ENCODE measurements at regions not wholly inside any gene's neighbourhood (a gene's known extent, or its start where the extent isn't known, plus 50 kb on each side); places are given as distances from the start of the nearest gene placed in this dataset.
"Not testable (repeated sequence)": the region's sequence is repeated elsewhere in the genome, so short reads cannot be mapped to it uniquely, and the experiment has no call there.

DNA sequence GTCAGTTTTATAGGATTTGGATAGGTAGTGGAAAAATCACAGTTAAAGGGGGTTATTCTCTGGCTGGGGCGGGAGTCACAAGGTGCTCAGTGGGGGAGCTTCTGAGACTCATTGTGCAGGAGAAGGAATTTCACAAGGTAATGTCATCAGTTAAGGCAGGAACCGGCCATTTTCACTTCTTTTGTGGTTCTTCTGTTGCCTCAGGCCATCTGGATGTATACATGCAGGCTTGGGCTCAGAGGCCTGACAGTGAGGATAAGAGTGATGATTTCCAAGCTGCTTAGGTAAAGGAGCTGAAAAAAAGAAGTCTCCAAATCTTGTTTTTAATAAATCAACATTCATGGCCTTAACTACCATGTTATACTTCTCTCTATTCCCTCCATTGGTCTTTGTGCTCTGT, 622.9 kb upstream of the ID4 start:
- H3K27ac ChIP-seq (ENCODE audit: low read depth in 1 of 3, low read length in 2 of 3): no peak overlapping the region
- no peaks in the 10 kb centered on the region for H3K36me3 ChIP-seq (ENCODE audit: control insufficient read depth in 3 of 3, insufficient read depth in 2 of 3, low read depth in 1 of 3, low read length in 3 of 3)
- DNase-seq: no peak
- WGBS, 3 donors: 72 to 83% (median 74%) methylated on average over 2 of the region's 2 CpGs
- H3K4me1 ChIP-seq (ENCODE audit: control insufficient read depth in 3 of 3, insufficient read depth in 2 of 3, low read depth in 1 of 3, low read length in 2 of 3): no peaks in the 10 kb centered on the region
- no peaks in the 10 kb centered on the region for H3K9me3 ChIP-seq (ENCODE audit: control insufficient read depth in 2 of 2, insufficient read depth in 1 of 2, low read depth in 1 of 2, low read length in 1 of 2)
- no peak overlapping the region for H3K4me3 ChIP-seq (ENCODE audit: low read depth in 1 of 3, low read length in 3 of 3)
- FAIRE-seq: no peak
- H3K27me3 ChIP-seq (ENCODE audit: control insufficient read depth in 3 of 3, insufficient read depth in 3 of 3, low read length in 3 of 3): no peaks in the 10 kb centered on the region

- no peaks in the 10 kb centered on the region for H3K27me3 ChIP-seq (ENCODE audit: control insufficient read depth in 3 of 3, insufficient read depth in 3 of 3, low read length in 3 of 3)
- no peaks in the 10 kb centered on the region for H3K4me1 ChIP-seq (ENCODE audit: control insufficient read depth in 3 of 3, insufficient read depth in 2 of 3, low read depth in 1 of 3, low read length in 2 of 3)
- no peak overlapping the region for H3K27ac ChIP-seq (ENCODE audit: low read depth in 1 of 3, low read length in 2 of 3)
- H3K36me3 ChIP-seq (ENCODE audit: control insufficient read depth in 3 of 3, insufficient read depth in 2 of 3, low read depth in 1 of 3, low read length in 3 of 3): no peaks in the 10 kb centered on the region
- no peaks in the 10 kb centered on the region for H3K9me3 ChIP-seq (ENCODE audit: control insufficient read depth in 2 of 2, insufficient read depth in 1 of 2, low read depth in 1 of 2, low read length in 1 of 2)
- no peak for DNase-seq
- 48 to 71% (median 50%) methylated on average over 1 of the region's 1 CpG for WGBS, 3 donors
- H3K4me3 ChIP-seq (ENCODE audit: low read depth in 1 of 3, low read length in 3 of 3): no peak overlapping the region
- FAIRE-seq: no peak
Observed at GRCh38 chr6:19219931-19220330, 617.2 kb upstream of the ID4 start.

DNA sequence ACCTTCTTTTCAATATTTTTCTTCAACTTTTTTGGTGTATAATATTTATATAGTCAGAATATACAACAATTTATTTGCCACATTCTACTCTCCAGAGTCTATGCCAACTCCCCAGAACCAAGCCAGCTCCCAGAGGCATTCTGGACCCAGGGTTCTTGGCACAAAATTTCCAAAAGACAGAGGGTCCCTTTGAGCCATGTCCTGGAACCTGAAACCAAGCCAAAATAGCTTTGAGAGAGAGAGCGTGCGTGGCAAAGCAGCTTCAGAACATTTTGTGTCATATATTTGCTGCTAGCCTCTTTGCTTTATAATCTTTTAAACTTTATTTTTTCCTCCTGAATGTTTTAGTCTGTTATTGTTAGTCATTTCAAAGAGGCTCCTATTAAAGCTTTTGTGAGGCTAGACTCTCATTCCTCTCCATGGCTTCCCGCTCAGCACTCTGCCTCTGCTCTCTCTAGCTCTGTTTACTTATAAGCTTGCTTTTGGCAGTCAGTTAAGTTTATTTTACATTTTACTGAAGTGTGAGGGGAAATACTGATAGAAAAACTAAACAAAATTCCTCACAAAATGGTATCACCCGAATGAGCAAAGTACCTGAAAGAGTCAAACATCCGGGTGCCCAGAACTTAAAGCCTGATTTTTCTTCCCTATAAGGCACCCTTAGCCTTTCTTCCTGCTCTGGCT, 605.1 kb upstream of the ID4 start:
- FAIRE-seq (no peak), DNase-seq (no peak)
- no peaks in the 10 kb centered on the region for H3K9me3 ChIP-seq (ENCODE audit: control insufficient read depth in 2 of 2, insufficient read depth in 1 of 2, low read depth in 1 of 2, low read length in 1 of 2)
- H3K4me1 ChIP-seq (ENCODE audit: control insufficient read depth in 3 of 3, insufficient read depth in 2 of 3, low read depth in 1 of 3, low read length in 2 of 3): no peaks in the 10 kb centered on the region
- no peak overlapping the region for H3K4me3 ChIP-seq (ENCODE audit: low read depth in 1 of 3, low read length in 3 of 3)
- H3K36me3 ChIP-seq (ENCODE audit: control insufficient read depth in 3 of 3, insufficient read depth in 2 of 3, low read depth in 1 of 3, low read length in 3 of 3): no peaks in the 10 kb centered on the region
- no peaks in the 10 kb centered on the region for H3K27me3 ChIP-seq (ENCODE audit: control insufficient read depth in 3 of 3, insufficient read depth in 3 of 3, low read length in 3 of 3)
- 49 to 72% (median 62%) methylated on average over 5 of the region's 5 CpGs for WGBS, 3 donors
- H3K27ac ChIP-seq (ENCODE audit: low read depth in 1 of 3, low read length in 2 of 3): no peak overlapping the region

DNA sequence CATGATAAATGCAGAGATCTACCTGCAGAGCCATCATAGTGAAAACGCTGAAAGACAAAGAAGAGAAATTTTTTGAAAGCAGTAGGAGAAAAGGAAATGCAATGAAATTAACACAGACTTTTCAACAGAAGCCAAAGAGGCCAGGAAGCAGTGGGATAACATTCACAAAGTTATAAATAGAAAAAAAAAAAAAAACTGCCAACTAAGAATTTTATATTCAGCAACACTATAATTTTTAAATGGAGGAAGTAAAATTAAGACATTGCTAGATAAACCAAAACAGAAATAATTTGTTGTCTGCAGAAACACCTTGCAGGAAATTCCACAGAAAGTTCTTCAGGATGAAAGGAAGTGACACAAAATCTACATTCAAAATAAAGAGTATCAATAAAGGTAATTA, 591.5 kb upstream of the ID4 start:
- Histone ChIP-seq H3K4me3 (ENCODE audit: low read depth in 1 of 3, low read length in 3 of 3) (no peak overlapping the region), H3K27me3 (ENCODE audit: control insufficient read depth in 3 of 3, insufficient read depth in 3 of 3, low read length in 3 of 3) (no peaks in the 10 kb centered on the region), H3K27ac (ENCODE audit: low read depth in 1 of 3, low read length in 2 of 3) (no peak overlapping the region), H3K4me1 (ENCODE audit: control insufficient read depth in 3 of 3, insufficient read depth in 2 of 3, low read depth in 1 of 3, low read length in 2 of 3) (no peaks in the 10 kb centered on the region), H3K9me3 (ENCODE audit: control insufficient read depth in 2 of 2, insufficient read depth in 1 of 2, low read depth in 1 of 2, low read length in 1 of 2) (peaks cover 0 to 3% of the 10 kb centered on the region in 2 donors), H3K36me3 (ENCODE audit: control insufficient read depth in 3 of 3, insufficient read depth in 2 of 3, low read depth in 1 of 3, low read length in 3 of 3) (no peaks in the 10 kb centered on the region)
- DNase-seq (no peak), FAIRE-seq (no peak)
- WGBS, 3 donors: 77 to 79% (median 79%) methylated on average over 1 of the region's 1 CpG

GRCh38 chr6:19247181-19247580, 590.0 kb upstream of the ID4 start:
- H3K4me1 ChIP-seq (ENCODE audit: control insufficient read depth in 3 of 3, insufficient read depth in 2 of 3, low read depth in 1 of 3, low read length in 2 of 3); H3K27me3 ChIP-seq (ENCODE audit: control insufficient read depth in 3 of 3, insufficient read depth in 3 of 3, low read length in 3 of 3); H3K27ac ChIP-seq (ENCODE audit: low read depth in 1 of 3, low read length in 2 of 3); FAIRE-seq; DNase-seq; H3K4me3 ChIP-seq (ENCODE audit: low read depth in 1 of 3, low read length in 3 of 3); H3K36me3 ChIP-seq (ENCODE audit: control insufficient read depth in 3 of 3, insufficient read depth in 2 of 3, low read depth in 1 of 3, low read length in 3 of 3); H3K9me3 ChIP-seq (ENCODE audit: control insufficient read depth in 2 of 2, insufficient read depth in 1 of 2, low read depth in 1 of 2, low read length in 1 of 2): not testable (repeated sequence)
- WGBS, 3 donors: 70 to 80% (median 76%) methylated on average over 8 of the region's 8 CpGs

GRCh38 chr6:19256123-19256522, 581.0 kb upstream of the ID4 start:
- H3K27me3 ChIP-seq (ENCODE audit: control insufficient read depth in 3 of 3, insufficient read depth in 3 of 3, low read length in 3 of 3); DNase-seq; H3K4me1 ChIP-seq (ENCODE audit: control insufficient read depth in 3 of 3, insufficient read depth in 2 of 3, low read depth in 1 of 3, low read length in 2 of 3); FAIRE-seq; H3K4me3 ChIP-seq (ENCODE audit: low read depth in 1 of 3, low read length in 3 of 3); H3K27ac ChIP-seq (ENCODE audit: low read depth in 1 of 3, low read length in 2 of 3); H3K9me3 ChIP-seq (ENCODE audit: control insufficient read depth in 2 of 2, insufficient read depth in 1 of 2, low read depth in 1 of 2, low read length in 1 of 2); H3K36me3 ChIP-seq (ENCODE audit: control insufficient read depth in 3 of 3, insufficient read depth in 2 of 3, low read depth in 1 of 3, low read length in 3 of 3): not testable (repeated sequence)
- 46 to 82% (median 74%) methylated on average over 2 of the region's 2 CpGs for WGBS, 3 donors

DNA sequence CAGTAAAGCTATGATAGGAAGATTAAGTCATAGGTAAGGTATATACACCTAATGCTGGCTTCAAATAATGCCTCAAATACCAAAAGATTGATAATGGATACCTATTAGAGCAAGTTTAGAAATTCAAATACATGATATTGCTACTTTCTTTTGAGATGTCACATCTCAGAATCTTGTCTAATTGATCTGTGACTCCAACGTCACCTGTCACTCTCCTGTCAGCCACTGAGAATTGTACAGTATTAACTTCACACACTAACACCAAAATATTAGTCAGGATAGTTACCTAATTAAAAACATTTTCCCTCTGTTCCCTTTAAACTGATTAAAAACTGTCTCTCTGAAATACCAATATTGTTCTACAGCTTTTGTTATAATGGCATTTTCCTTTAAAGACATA, 575.5 kb upstream of the ID4 start:
- Histone ChIP-seq H3K27me3 (ENCODE audit: control insufficient read depth in 3 of 3, insufficient read depth in 3 of 3, low read length in 3 of 3) (no peaks in the 10 kb centered on the region), H3K4me3 (ENCODE audit: low read depth in 1 of 3, low read length in 3 of 3) (no peak overlapping the region), H3K9me3 (ENCODE audit: control insufficient read depth in 2 of 2, insufficient read depth in 1 of 2, low read depth in 1 of 2, low read length in 1 of 2) (no peaks in the 10 kb centered on the region), H3K4me1 (ENCODE audit: control insufficient read depth in 3 of 3, insufficient read depth in 2 of 3, low read depth in 1 of 3, low read length in 2 of 3) (no peaks in the 10 kb centered on the region), H3K36me3 (ENCODE audit: control insufficient read depth in 3 of 3, insufficient read depth in 2 of 3, low read depth in 1 of 3, low read length in 3 of 3) (no peaks in the 10 kb centered on the region), H3K27ac (ENCODE audit: low read depth in 1 of 3, low read length in 2 of 3) (no peak overlapping the region)
- 87 to 94% (median 92%) methylated on average over 1 of the region's 1 CpG for WGBS, 3 donors
- DNase-seq (no peak), FAIRE-seq (no peak)

GRCh38 chr6:19268117-19268516, 569.1 kb upstream of the ID4 start:
- H3K4me1 ChIP-seq (ENCODE audit: control insufficient read depth in 3 of 3, insufficient read depth in 2 of 3, low read depth in 1 of 3, low read length in 2 of 3): no peaks in the 10 kb centered on the region
- DNase-seq (no peak), FAIRE-seq (no peak)
- H3K9me3 ChIP-seq (ENCODE audit: control insufficient read depth in 2 of 2, insufficient read depth in 1 of 2, low read depth in 1 of 2, low read length in 1 of 2): peaks cover 0 to 19% of the 10 kb centered on the region in 2 donors
- H3K36me3 ChIP-seq (ENCODE audit: control insufficient read depth in 3 of 3, insufficient read depth in 2 of 3, low read depth in 1 of 3, low read length in 3 of 3): no peaks in the 10 kb centered on the region
- no peak overlapping the region for H3K4me3 ChIP-seq (ENCODE audit: low read depth in 1 of 3, low read length in 3 of 3)
- no peaks in the 10 kb centered on the region for H3K27me3 ChIP-seq (ENCODE audit: control insufficient read depth in 3 of 3, insufficient read depth in 3 of 3, low read length in 3 of 3)
- 36 to 54% (median 38%) methylated on average over 2 of the region's 2 CpGs for WGBS, 3 donors
- no peak overlapping the region for H3K27ac ChIP-seq (ENCODE audit: low read depth in 1 of 3, low read length in 2 of 3)

DNA sequence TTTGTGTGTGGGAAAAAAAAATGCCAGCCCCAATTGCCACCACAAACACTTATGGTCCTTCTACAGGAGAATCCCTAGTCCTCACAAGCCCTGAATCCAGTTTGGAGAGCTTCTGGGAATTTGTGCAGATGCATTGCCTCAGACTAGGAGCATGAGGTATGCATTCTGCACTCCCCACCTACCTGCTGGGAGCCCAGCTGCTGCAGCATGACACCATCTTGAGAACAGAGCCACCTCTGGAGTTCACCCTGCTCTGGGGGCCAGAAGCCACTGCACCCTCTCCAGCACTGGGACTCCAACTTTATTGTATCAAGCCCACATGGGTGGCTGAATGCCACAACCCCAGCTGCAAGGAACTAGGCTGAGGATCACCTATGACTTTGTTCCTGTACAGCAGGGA, 568.5 kb upstream of the ID4 start:
- Histone ChIP-seq H3K27me3 (ENCODE audit: control insufficient read depth in 3 of 3, insufficient read depth in 3 of 3, low read length in 3 of 3) (no peaks in the 10 kb centered on the region), H3K4me1 (ENCODE audit: control insufficient read depth in 3 of 3, insufficient read depth in 2 of 3, low read depth in 1 of 3, low read length in 2 of 3) (no peaks in the 10 kb centered on the region), H3K27ac (ENCODE audit: low read depth in 1 of 3, low read length in 2 of 3) (no peak overlapping the region), H3K9me3 (ENCODE audit: control insufficient read depth in 2 of 2, insufficient read depth in 1 of 2, low read depth in 1 of 2, low read length in 1 of 2) (peaks cover 0 to 19% of the 10 kb centered on the region in 2 donors), H3K36me3 (ENCODE audit: control insufficient read depth in 3 of 3, insufficient read depth in 2 of 3, low read depth in 1 of 3, low read length in 3 of 3) (no peaks in the 10 kb centered on the region), H3K4me3 (ENCODE audit: low read depth in 1 of 3, low read length in 3 of 3) (no peak overlapping the region)
- no peak for FAIRE-seq
- DNase-seq: no peak

All from small intestine (tissue), 7 donors.